ENCODE measurements at regions not wholly inside any gene's neighbourhood (a gene's known extent, or its start where the extent isn't known, plus 50 kb on each side); places are given as distances from the start of the nearest gene placed in this dataset.

DNA sequence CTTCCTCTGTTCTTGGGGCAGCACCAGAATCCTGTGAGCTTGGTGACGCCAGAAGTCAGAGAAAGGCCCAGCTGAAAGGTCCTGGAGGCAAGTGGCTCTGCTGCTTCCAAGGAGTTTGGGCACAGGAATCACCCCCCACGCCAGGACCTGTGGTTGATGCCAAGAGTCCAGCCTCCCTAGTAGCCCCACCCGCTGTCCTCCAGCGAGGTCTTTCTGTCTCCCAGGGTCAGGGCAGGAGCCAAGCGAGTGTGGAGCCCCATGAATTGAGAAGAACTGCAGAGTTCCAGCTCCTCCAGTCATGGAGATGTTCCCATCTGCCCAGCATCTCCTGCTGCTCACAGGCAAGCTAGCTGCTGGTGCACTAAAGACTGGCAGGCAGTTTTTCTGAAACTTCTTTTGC, 631.7 kb upstream of the MGMT start:
- TF ChIP-seq CTCF (IDR thresholded peaks at IDR 0.05), result no peak
- no peak for TF ChIP-seq POLR2A (IDR thresholded peaks at IDR 0.05)
